CD4-positive, alpha-beta T cell (primary cell): ENCODE measurements at regions not wholly inside any gene's neighbourhood (a gene's known extent, or its start where the extent isn't known, plus 50 kb on each side); places are given as distances from the start of the nearest gene placed in this dataset.

Experiments used
- ATAC-seq: fragments of 200-7000 bp; cut with Tn5 transposase; one replicate; pipeline ENCODE4 v1.10.0; 2022; ENCODE audit warnings: mild to moderate bottlenecking; ENCODE audit not compliant: poor library complexity
- CTCF ChIA-PET: fragments of 350-600 bp; sonication (Branson Sonifier 250); formaldehyde crosslinking; loops from one replicate; lab custom pipeline; 2021; ENCODE audit warnings: antibody characterized with exemption, inconsistent platforms; lab: Charles Lee
- POLR2A ChIA-PET: fragments of 350-600 bp; sonication (Branson Sonifier 250); formaldehyde crosslinking; loops from one replicate; lab custom pipeline; 2021; ENCODE audit warnings: antibody characterized with exemption, inconsistent platforms; lab: Charles Lee
- DNase-seq, 14 experiments: peaks; one replicate each; pipeline ENCODE4 v3.0.0-alpha.2; 2013 to 2020; ENCODE audit warnings: mixed read lengths in 2 of 14
- H3K27ac ChIP-seq, 2 donors: one replicate each; pipeline versions ENCODE4 v1.5.1 to v1.7.0; 2013; ENCODE audit warnings: low read length in 2 of 2, low read depth in 1 of 2, mild to moderate bottlenecking in 1 of 2
- H3K27me3 ChIP-seq, 2 experiments: 1 replicate in 1 of 2; 2 replicates in 1 of 2; pipeline versions ENCODE4 v1.6.1 to v1.7.0; 2013; ENCODE audit warnings: low read length in 2 of 2, control low read depth in 1 of 2, mild to moderate bottlenecking in 1 of 2, moderate library complexity in 1 of 2; ENCODE audit not compliant: insufficient read depth in 2 of 2, control insufficient read depth in 1 of 2
- H3K36me3 ChIP-seq: one replicate; pipeline ENCODE4 v1.6.1; 2013; ENCODE audit warnings: low read length, control low read depth; ENCODE audit not compliant: insufficient read depth
- H3K4me1 ChIP-seq: one replicate; pipeline ENCODE4 v1.6.1; 2013; ENCODE audit warnings: low read length, control low read depth; ENCODE audit not compliant: insufficient read depth
- H3K4me3 ChIP-seq: one replicate; pipeline ENCODE4 v1.5.1; 2013; ENCODE audit warnings: mild to moderate bottlenecking, low read length, moderate library complexity
- H3K9me3 ChIP-seq, 2 experiments: 1 replicate in 1 of 2; 2 replicates in 1 of 2; pipeline versions ENCODE4 v1.6.1 to v1.7.0; 2013; ENCODE audit warnings: low read length in 2 of 2, mild to moderate bottlenecking in 2 of 2, control low read depth in 1 of 2, moderate library complexity in 1 of 2; ENCODE audit not compliant: control insufficient read depth in 1 of 2, insufficient read depth in 1 of 2
- H3K27ac Mint-ChIP-seq: one replicate; pipeline ENCODE4 v1.8.0; 2020; ENCODE audit warnings: mixed read lengths
- H3K27me3 Mint-ChIP-seq: one replicate; pipeline ENCODE4 v1.8.0; 2021; ENCODE audit warnings: mixed read lengths
- H3K36me3 Mint-ChIP-seq: one replicate; pipeline ENCODE4 v1.8.0; 2021; ENCODE audit warnings: low read depth, mixed read lengths
- H3K4me1 Mint-ChIP-seq: one replicate; pipeline ENCODE4 v1.8.0; 2021; ENCODE audit warnings: low read depth, mixed read lengths
- H3K4me3 Mint-ChIP-seq: one replicate; pipeline ENCODE4 v1.8.0; 2020; ENCODE audit warnings: mild to moderate bottlenecking, mixed read lengths
- H3K9me3 Mint-ChIP-seq: one replicate; pipeline ENCODE4 v1.8.0; 2020; ENCODE audit warnings: mixed read lengths
- CTCF ChIP-seq: fragments of 200-600 bp; IDR thresholded peaks from one replicate; pipeline ENCODE4 v1.8.0; 2022; ENCODE audit warnings: antibody characterized with exemption, mild to moderate bottlenecking
- intact Hi-C, 2 experiments: fragments of 100-400 bp; cut with DNase I in 1 of 2; cut with micrococcal nuclease in 1 of 2; formaldehyde crosslinking; loops; one replicate each; pipeline versions ENCODE4 v1.15.1 to v1.9.0; 2023 to 2025; cut with DNase I, micrococcal nuclease

GRCh38 chr21:15932726-15933125 lies 202.9 kb downstream of the USP25 start:
- no peaks in the 10 kb centered on the region for H3K4me1 Mint-ChIP-seq

GRCh38 chr21:15935530-15935929 lies 205.7 kb downstream of the USP25 start:
- no peak for ATAC-seq
- CTCF ChIA-PET = no interaction called here

More at GRCh38 chr21:15932726-15933125, 202.9 kb downstream of the USP25 start:
- no peaks in the 10 kb centered on the region for H3K36me3 ChIP-seq
- Mint-ChIP-seq H3K9me3 (no peaks in the 10 kb centered on the region), H3K36me3 (no peaks in the 10 kb centered on the region), H3K27me3 (no peaks in the 10 kb centered on the region), H3K27ac (no peak overlapping the region), H3K4me3 (no peak overlapping the region)
- H3K27ac ChIP-seq = no peak overlapping the region
- no peaks in the 10 kb centered on the region for H3K9me3 ChIP-seq
- no peaks in the 10 kb centered on the region for H3K4me1 ChIP-seq
- H3K27me3 ChIP-seq = no peaks in the 10 kb centered on the region
- DNase-seq (no peak), ATAC-seq (no peak)
- intact Hi-C loops = no loop called here
- POLR2A ChIA-PET = no interaction called here
- H3K4me3 ChIP-seq = no peak overlapping the region
- no peak for TF ChIP-seq CTCF
- CTCF ChIA-PET = interaction anchor here (2.3 kb wide), 1 partner anchor 18 kb away, joined by 4 read pairs; no protein-coding TSS in a partner anchor

GRCh38 chr21:15943009-15943666 lies 213.4 kb downstream of the USP25 start:
- H3K27ac Mint-ChIP-seq = no peak overlapping the region
- Histone ChIP-seq H3K9me3 (no peaks in the 10 kb centered on the region), H3K4me1 (no peaks in the 10 kb centered on the region), H3K4me3 (no peak overlapping the region), H3K36me3 (no peaks in the 10 kb centered on the region), H3K27ac (no peak overlapping the region), H3K27me3 (no peaks in the 10 kb centered on the region)
- peaks cover 17% of the 10 kb centered on the region for H3K27me3 Mint-ChIP-seq
- no peaks in the 10 kb centered on the region for H3K9me3 Mint-ChIP-seq
- POLR2A ChIA-PET = no interaction called here
- no peak for ATAC-seq
- CTCF ChIA-PET = no interaction called here
- H3K36me3 Mint-ChIP-seq = no peaks in the 10 kb centered on the region
- H3K4me3 Mint-ChIP-seq = no peak overlapping the region
- no peak for TF ChIP-seq CTCF
- no peak for DNase-seq
- no peaks in the 10 kb centered on the region for H3K4me1 Mint-ChIP-seq
- intact Hi-C loops = no loop called here

More at GRCh38 chr21:15935530-15935929, 205.7 kb downstream of the USP25 start:
- H3K36me3 ChIP-seq = no peaks in the 10 kb centered on the region
- H3K9me3 ChIP-seq = no peaks in the 10 kb centered on the region
- H3K9me3 Mint-ChIP-seq = no peaks in the 10 kb centered on the region
- no peak overlapping the region for H3K27ac ChIP-seq
- POLR2A ChIA-PET = no interaction called here
- H3K4me3 Mint-ChIP-seq = no peak overlapping the region
- no peak overlapping the region for H3K4me3 ChIP-seq
- no peaks in the 10 kb centered on the region for H3K27me3 Mint-ChIP-seq
- no peak for DNase-seq
- H3K4me1 ChIP-seq = no peaks in the 10 kb centered on the region
- intact Hi-C loops = no loop called here
- H3K27me3 ChIP-seq = no peaks in the 10 kb centered on the region
- no peak for TF ChIP-seq CTCF
- no peaks in the 10 kb centered on the region for H3K36me3 Mint-ChIP-seq
- H3K4me1 Mint-ChIP-seq = no peaks in the 10 kb centered on the region
- H3K27ac Mint-ChIP-seq = no peak overlapping the region
